22Rv1 (cell line): ENCODE measurements at regions not wholly inside any gene's neighbourhood (a gene's known extent, or its start where the extent isn't known, plus 50 kb on each side); places are given as distances from the start of the nearest gene placed in this dataset.

Source experiments
- H3K27ac ChIP-seq: fragments of 450-650 bp; 2 replicates; pipeline ENCODE4 v1.5.1; 2017
- CTCF ChIP-seq: fragments of 450-650 bp; IDR thresholded peaks from 2 replicates; pipeline ENCODE4 v1.5.1; 2017; ENCODE audit warnings: mild to moderate bottlenecking
- ZFX ChIP-seq: fragments of 450-650 bp; IDR thresholded peaks from 2 replicates; pipeline ENCODE4 v1.6.1; 2017; ENCODE audit warnings: antibody characterized with exemption, borderline replicate concordance

- H3K27ac ChIP-seq = no peak overlapping the region
- TF ChIP-seq CTCF = no peak
- no peak for TF ChIP-seq ZFX
These were observed 246.5 kb upstream of the GOLIM4 start for GRCh38 chr3:168341956-168342936.

- no peak overlapping the region for H3K27ac ChIP-seq
- TF ChIP-seq ZFX (no peak), CTCF (no peak)
These were observed 245.6 kb upstream of the GOLIM4 start for GRCh38 chr3:168341192-168341815.

GRCh38 chr3:168338161-168338560, 242.4 kb upstream of the GOLIM4 start:
- no peak for TF ChIP-seq ZFX
- TF ChIP-seq CTCF = no peak
- H3K27ac ChIP-seq = no peak overlapping the region

- H3K27ac ChIP-seq = no peak overlapping the region
- TF ChIP-seq ZFX (no peak), CTCF (no peak)
These were observed 240.6 kb upstream of the GOLIM4 start for GRCh38 chr3:168336276-168336675.

GRCh38 chr3:168333410-168333935, 237.7 kb upstream of the GOLIM4 start:
- TF ChIP-seq CTCF (no peak), ZFX (no peak)
- H3K27ac ChIP-seq = no peak overlapping the region

GRCh38 chr3:168331756-168332155, 236.0 kb upstream of the GOLIM4 start:
- no peak overlapping the region for H3K27ac ChIP-seq
- TF ChIP-seq ZFX (no peak), CTCF (no peak)

GRCh38 chr3:168330983-168331382, 235.3 kb upstream of the GOLIM4 start:
- no peak overlapping the region for H3K27ac ChIP-seq
- no peak for TF ChIP-seq CTCF
- TF ChIP-seq ZFX = no peak
